H9 (cell line): ENCODE measurements at regions not wholly inside any gene's neighbourhood (a gene's known extent, or its start where the extent isn't known, plus 50 kb on each side); places are given as distances from the start of the nearest gene placed in this dataset.

Experiments
- DNase-seq: peaks from one replicate; pipeline ENCODE4 v3.0.0-alpha.2; 2017
- H2AFZ ChIP-seq: one replicate; pipeline ENCODE4 v1.6.1; 2013; ENCODE audit warnings: mild to moderate bottlenecking, low read length, control low read depth, moderate library complexity
- H2AK5ac ChIP-seq: 2 replicates; pipeline ENCODE4 v1.6.1; 2013; ENCODE audit warnings: low read length, control low read depth, mixed read lengths; ENCODE audit not compliant: insufficient read length
- H2BK120ac ChIP-seq: one replicate; pipeline ENCODE4 v1.6.1; 2013; ENCODE audit warnings: low read depth, mild to moderate bottlenecking, low read length, control low read depth, inconsistent platforms; ENCODE audit not compliant: poor library complexity, severe bottlenecking
- H2BK12ac ChIP-seq: 2 replicates; pipeline ENCODE4 v1.6.1; 2013; ENCODE audit warnings: low read length, control low read depth, mixed read lengths, low read depth; ENCODE audit not compliant: insufficient read length
- H2BK15ac ChIP-seq: 2 replicates; pipeline ENCODE4 v1.6.1; 2013; ENCODE audit warnings: low read depth, low read length, control low read depth
- H2BK20ac ChIP-seq: one replicate; pipeline ENCODE4 v1.6.1; 2013; ENCODE audit warnings: low read depth, mild to moderate bottlenecking, low read length, control low read depth, inconsistent platforms; ENCODE audit not compliant: poor library complexity, severe bottlenecking
- H2BK5ac ChIP-seq: 2 replicates; pipeline ENCODE4 v1.6.1; 2013; ENCODE audit warnings: low read length, control low read depth, mixed read lengths; ENCODE audit not compliant: insufficient read length
- H3K14ac ChIP-seq: 2 replicates; pipeline ENCODE4 v1.6.1; 2013; ENCODE audit warnings: low read length, control low read depth; ENCODE audit not compliant: insufficient read depth
- H3K18ac ChIP-seq: 2 replicates; pipeline ENCODE4 v1.6.1; 2013; ENCODE audit warnings: low read depth, mild to moderate bottlenecking, mixed read lengths, low read length, control low read depth; ENCODE audit not compliant: insufficient read length
- H3K23ac ChIP-seq: 2 replicates; pipeline ENCODE4 v1.6.1; 2013; ENCODE audit warnings: low read length, control low read depth, mixed read lengths, low read depth; ENCODE audit not compliant: insufficient read length
- H3K23me2 ChIP-seq: 2 replicates; pipeline ENCODE4 v1.6.1; 2013; ENCODE audit warnings: low read depth, mild to moderate bottlenecking, mixed read lengths, low read length, control low read depth; ENCODE audit not compliant: insufficient read length, poor library complexity, severe bottlenecking
- H3K27ac ChIP-seq: 2 replicates; pipeline ENCODE4 v1.5.1; 2013; ENCODE audit warnings: low read length, control low read depth, mixed read lengths, low read depth; ENCODE audit not compliant: insufficient read length
- H3K27me3 ChIP-seq: 2 replicates; pipeline ENCODE4 v1.6.1; 2013; ENCODE audit warnings: low read length, control low read depth, inconsistent platforms; ENCODE audit not compliant: insufficient read depth
- H3K4ac ChIP-seq: 2 replicates; pipeline ENCODE4 v1.6.1; 2013; ENCODE audit warnings: low read depth, mild to moderate bottlenecking, control low read depth, inconsistent platforms, low read length, moderate library complexity
- H3K4me1 ChIP-seq: 2 replicates; pipeline ENCODE4 v1.6.1; 2013; ENCODE audit warnings: low read length, control low read depth, inconsistent platforms; ENCODE audit not compliant: insufficient read depth
- H3K4me2 ChIP-seq: 2 replicates; pipeline ENCODE4 v1.6.1; 2013; ENCODE audit warnings: low read length, control low read depth, mixed read lengths; ENCODE audit not compliant: insufficient read length, insufficient read depth
- H3K56ac ChIP-seq: 2 replicates; pipeline ENCODE4 v1.6.1; 2013; ENCODE audit warnings: low read depth, mild to moderate bottlenecking, mixed read lengths, low read length, control low read depth; ENCODE audit not compliant: insufficient read length
- H3K79me1 ChIP-seq: 2 replicates; pipeline ENCODE4 v1.6.1; 2013; ENCODE audit warnings: low read depth, mild to moderate bottlenecking, moderate library complexity, low read length, control low read depth, inconsistent platforms; ENCODE audit not compliant: insufficient read depth, poor library complexity, severe bottlenecking
- H3K79me2 ChIP-seq: 2 replicates; pipeline ENCODE4 v1.6.1; 2013; ENCODE audit warnings: low read length, control low read depth, inconsistent platforms; ENCODE audit not compliant: insufficient read depth
- H3K9ac ChIP-seq: 2 replicates; pipeline ENCODE4 v1.6.1; 2013; ENCODE audit warnings: low read length, control low read depth, mixed read lengths; ENCODE audit not compliant: insufficient read length; ENCODE audit errors: extremely low read depth
- H3K9me3 ChIP-seq: one replicate; pipeline ENCODE4 v1.6.1; 2013; ENCODE audit warnings: low read depth, low read length, inconsistent platforms; ENCODE audit not compliant: control insufficient read depth
- H3T11ph ChIP-seq: one replicate; pipeline ENCODE4 v1.6.1; 2013; ENCODE audit warnings: mild to moderate bottlenecking, low read length, control low read depth, inconsistent platforms
- H4K20me1 ChIP-seq: one replicate; pipeline ENCODE4 v1.6.1; 2013; ENCODE audit not compliant: control insufficient read depth, insufficient read length, insufficient read depth
- H4K5ac ChIP-seq: 2 replicates; pipeline ENCODE4 v1.6.1; 2013; ENCODE audit warnings: low read depth, mild to moderate bottlenecking, mixed read lengths, low read length, control low read depth; ENCODE audit not compliant: insufficient read length
- H4K8ac ChIP-seq: replicated peaks from 2 replicates; pipeline ENCODE4 v1.6.1; 2013; ENCODE audit warnings: low read length, control low read depth, mixed read lengths, low read depth; ENCODE audit not compliant: insufficient read length
- H4K91ac ChIP-seq: 2 replicates; pipeline ENCODE4 v1.6.1; 2013; ENCODE audit warnings: low read depth, mild to moderate bottlenecking, moderate library complexity, mixed read lengths, low read length, control low read depth; ENCODE audit not compliant: insufficient read length
- H3K27ac Mint-ChIP-seq, 3 experiments: 2 replicates in 2 of 3; 3 replicates in 1 of 3; pipeline ENCODE4 v1.8.0; 2020 to 2021; ENCODE audit warnings: mixed read lengths in 3 of 3, mild to moderate bottlenecking in 1 of 3, moderate library complexity in 1 of 3
- H3K27me3 Mint-ChIP-seq: 2 replicates; pipeline ENCODE4 v1.8.0; 2021; ENCODE audit warnings: low read depth, mild to moderate bottlenecking, moderate library complexity, mixed read lengths
- H3K36me3 Mint-ChIP-seq, 3 experiments: 2 replicates in 2 of 3; 3 replicates in 1 of 3; pipeline ENCODE4 v1.8.0; 2020 to 2021; ENCODE audit warnings: low read depth in 3 of 3, mixed read lengths in 3 of 3; ENCODE audit not compliant: insufficient read depth in 1 of 3
- H3K4me1 Mint-ChIP-seq, 2 experiments: 2 replicates each; pipeline ENCODE4 v1.8.0; 2020; ENCODE audit warnings: mixed read lengths in 2 of 2
- H3K4me3 Mint-ChIP-seq, 2 experiments: 2 replicates in 1 of 2; 3 replicates in 1 of 2; pipeline ENCODE4 v1.8.0; 2020 to 2021; ENCODE audit warnings: mild to moderate bottlenecking in 2 of 2, mixed read lengths in 2 of 2, moderate library complexity in 1 of 2
- H3K9me3 Mint-ChIP-seq, 2 experiments: 2 replicates in 1 of 2; 3 replicates in 1 of 2; pipeline ENCODE4 v1.8.0; 2020; ENCODE audit warnings: mild to moderate bottlenecking in 2 of 2, mixed read lengths in 2 of 2, moderate library complexity in 1 of 2
- CTCF ChIP-seq: fragments of 200-600 bp; sonication (generic); conservative IDR thresholded peaks from 3 replicates; pipeline ENCODE4 v1.8.0; 2021; ENCODE audit warnings: antibody characterized with exemption, mild to moderate bottlenecking
- WGBS: extraction: QIAGEN DNeasy Blood & Tissue Kit; methylation state at CpG from one replicate; pipeline ENCODE4 v1.1.7; 2013; ENCODE audit warnings: missing lambda C conversion rate, low lambda C conversion rate, mixed read lengths; ENCODE audit not compliant: insufficient read length; ENCODE audit errors: extremely low coverage; 5-methylcytosine and 5-hydroxymethylcytosine counted together

- Histone ChIP-seq H3K4me1 (no peaks in the 10 kb centered on the region), H3K79me1 (no peaks in the 10 kb centered on the region), H2BK12ac (no peak overlapping the region), H3K27ac (no peak overlapping the region), H2BK20ac (no peak overlapping the region), H4K5ac (no peak overlapping the region), H3K14ac (no peak overlapping the region), H4K8ac (no peak overlapping the region), H2AK5ac (no peak overlapping the region), H3K79me2 (no peaks in the 10 kb centered on the region), H4K91ac (no peak overlapping the region), H3K23me2 (no peaks in the 10 kb centered on the region), H3K27me3 (no peaks in the 10 kb centered on the region), H3K9ac (no peak overlapping the region), H2BK15ac (no peak overlapping the region), H3K56ac (no peak overlapping the region), H3K4ac (no peak overlapping the region), H3K18ac (no peak overlapping the region), H3K9me3 (no peaks in the 10 kb centered on the region), H3K4me2 (no peak overlapping the region), H2BK120ac (no peak overlapping the region), H2BK5ac (no peak overlapping the region), H2AFZ (no peak overlapping the region), H3T11ph (no peak overlapping the region), H3K23ac (no peak overlapping the region), H4K20me1 (no peaks in the 10 kb centered on the region)
- peak; percentile 27 for DNase-seq
- no peaks in the 10 kb centered on the region for H3K27me3 Mint-ChIP-seq
- H3K36me3 Mint-ChIP-seq = no peaks in the 10 kb centered on the region
- WGBS = no CpG with 5 or more reads among the region's 5 CpGs
- H3K4me1 Mint-ChIP-seq = no peaks in the 10 kb centered on the region
- no peaks in the 10 kb centered on the region for H3K9me3 Mint-ChIP-seq
- no peak for TF ChIP-seq CTCF
- H3K4me3 Mint-ChIP-seq = no peak overlapping the region
- H3K27ac Mint-ChIP-seq = no peak overlapping the region
These were observed 77.7 kb upstream of the PRR20A start for GRCh38 chr13:57063007-57063406.
